Activated naive CD4-positive, alpha-beta T cell (primary cell): ENCODE measurements at regions not wholly inside any gene's neighbourhood (a gene's known extent, or its start where the extent isn't known, plus 50 kb on each side); places are given as distances from the start of the nearest gene placed in this dataset.

ENCODE experiments used
- DNase-seq, 4 experiments: peaks; one replicate each; lab custom pipeline; 2025; lab: John Stamatoyannopoulos, UW

DNA sequence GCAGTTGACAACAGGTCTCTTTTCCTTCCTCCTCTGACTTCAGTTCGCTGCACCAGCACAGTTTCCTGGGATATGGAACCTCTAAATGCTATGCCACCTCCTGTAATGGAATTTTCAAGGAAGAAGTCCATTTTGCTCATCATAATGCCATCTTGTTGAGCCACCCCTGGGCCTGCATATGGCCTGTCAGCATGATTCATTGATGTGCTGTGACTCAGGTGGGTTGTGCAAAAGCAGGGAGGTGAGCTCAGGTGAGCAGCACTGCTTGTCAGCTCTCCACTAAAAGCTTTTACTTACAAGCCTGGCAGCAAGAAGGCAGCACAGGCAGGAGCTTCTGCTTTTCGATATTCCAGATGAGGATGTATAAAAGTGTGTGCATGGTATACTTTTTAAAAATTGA, 247.1 kb upstream of the LMCD1 start:
- no peak for DNase-seq

DNA sequence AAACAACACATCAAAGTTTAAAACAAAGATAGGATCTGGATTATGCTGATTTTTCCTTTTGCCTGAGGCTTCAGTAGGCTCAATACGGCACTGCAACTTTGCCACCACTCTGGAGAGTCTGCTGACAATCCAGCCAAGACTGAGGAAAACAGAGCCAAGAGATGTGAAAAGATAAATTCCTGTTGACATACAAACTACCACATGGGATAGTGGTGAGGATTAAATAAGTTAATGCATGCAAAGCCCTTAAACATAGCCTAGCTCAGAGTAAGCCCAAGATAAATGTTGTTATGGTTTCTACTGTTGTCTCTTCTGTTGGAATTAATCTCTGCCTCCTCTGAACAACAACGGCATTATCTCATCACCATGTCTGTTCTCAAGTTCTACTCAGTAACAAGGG, 245.9 kb upstream of the LMCD1 start:
- no peak for DNase-seq

DNA sequence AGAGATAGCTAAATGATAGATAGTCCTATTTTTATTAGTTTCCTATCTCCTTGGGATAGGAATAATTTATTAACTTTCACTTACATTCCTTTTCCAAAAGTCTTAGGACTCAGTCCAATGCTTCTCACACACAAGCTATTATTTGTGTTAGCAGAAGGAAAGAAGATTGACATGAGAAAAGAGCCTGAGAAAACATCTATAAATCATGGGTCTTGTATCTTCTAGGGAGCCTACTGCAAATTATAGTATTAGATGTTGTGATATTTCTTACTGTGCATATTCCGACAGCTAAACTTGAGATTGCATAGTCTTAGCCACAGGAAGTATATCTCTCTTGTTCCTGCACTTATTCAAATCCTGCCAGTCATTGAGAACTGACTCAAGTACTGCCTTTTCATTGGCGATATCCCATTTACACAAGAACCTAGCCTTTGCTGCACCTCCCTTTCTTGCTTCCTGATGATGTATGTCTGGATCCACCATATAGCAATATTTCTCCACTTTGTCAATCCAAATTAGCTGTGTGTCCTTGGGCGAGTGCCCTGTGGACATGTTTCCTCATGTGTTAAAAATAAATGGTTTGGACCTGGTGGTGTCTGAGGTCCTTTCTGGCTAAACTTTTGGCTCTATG, 245.1 kb upstream of the LMCD1 start:
- DNase-seq: no peak

DNA sequence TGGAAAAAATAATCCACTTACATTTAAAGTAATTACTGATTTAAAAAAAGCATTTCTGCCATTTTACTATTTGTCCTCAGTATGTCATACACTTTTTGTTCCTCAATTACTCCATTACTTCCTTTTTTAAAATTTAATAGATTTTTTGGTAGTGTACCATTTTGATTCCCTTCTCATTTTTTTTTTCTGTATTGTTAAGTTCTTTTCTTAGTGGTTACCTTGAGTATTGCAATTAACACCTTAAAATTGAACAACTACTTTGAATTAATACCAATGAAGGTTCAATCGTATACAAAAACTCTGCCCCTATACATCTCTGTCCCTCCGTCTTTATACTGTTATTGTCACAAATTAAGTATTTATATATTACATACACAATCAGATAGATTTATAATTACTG, 240.6 kb upstream of the LMCD1 start:
- DNase-seq: no peak

DNA sequence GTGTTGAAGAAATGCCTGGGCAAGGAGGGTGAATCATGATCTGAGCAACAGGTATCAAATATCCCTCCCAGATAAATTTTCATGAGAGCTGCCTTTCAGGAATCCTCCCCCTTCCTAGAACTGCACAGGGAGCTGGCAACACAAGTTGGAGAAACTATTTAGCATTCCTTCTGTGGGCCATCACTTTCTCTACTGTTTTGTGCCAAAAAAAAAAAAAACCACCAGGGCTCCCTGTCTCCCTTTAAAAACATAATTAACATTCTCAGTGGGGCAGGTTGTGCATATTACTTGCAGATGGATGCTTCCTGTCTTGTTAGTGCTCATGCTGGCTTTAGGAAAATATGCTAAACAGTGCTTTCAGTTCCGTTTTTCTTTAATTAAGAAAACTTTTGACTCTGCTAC, 234.9 kb upstream of the LMCD1 start:
- no peak for DNase-seq

DNA sequence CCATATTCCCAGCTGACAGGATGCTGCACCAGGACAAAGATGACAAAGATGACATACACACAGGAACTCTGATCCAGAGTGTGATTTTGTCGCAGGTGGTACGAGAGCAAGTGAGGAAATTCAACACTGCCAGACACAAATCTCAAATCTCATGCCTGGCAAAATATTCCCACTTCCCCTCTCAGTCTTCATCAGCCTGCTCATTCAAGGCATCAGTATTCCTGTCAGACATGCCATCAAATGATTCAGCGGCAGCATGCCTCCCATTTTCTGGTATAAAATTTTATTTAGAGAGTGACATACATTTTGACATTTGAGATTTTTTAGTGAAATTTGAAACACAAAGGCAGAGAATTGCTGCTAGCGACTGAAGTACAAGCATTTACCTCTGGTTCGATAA, 228.1 kb upstream of the LMCD1 start:
- no peak for DNase-seq

DNA sequence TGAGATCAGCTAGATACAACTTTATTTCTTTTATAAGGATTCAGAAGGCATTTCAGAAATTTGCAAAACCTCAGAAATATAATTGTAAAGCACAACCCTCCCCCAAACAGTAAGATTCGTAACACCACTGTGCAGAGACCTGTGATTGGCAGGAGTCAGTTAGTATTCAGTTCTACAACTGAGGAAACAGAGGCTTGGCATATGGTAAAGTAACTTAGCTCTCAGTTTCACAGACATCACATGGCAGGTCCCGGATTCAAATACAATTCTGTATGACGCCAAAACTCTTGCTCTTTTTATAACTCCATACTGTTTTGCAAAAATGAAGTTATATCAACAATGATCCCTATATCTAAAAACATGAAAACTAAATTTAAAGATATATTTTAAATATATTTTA, 225.6 kb upstream of the LMCD1 start:
- no peak for DNase-seq

DNA sequence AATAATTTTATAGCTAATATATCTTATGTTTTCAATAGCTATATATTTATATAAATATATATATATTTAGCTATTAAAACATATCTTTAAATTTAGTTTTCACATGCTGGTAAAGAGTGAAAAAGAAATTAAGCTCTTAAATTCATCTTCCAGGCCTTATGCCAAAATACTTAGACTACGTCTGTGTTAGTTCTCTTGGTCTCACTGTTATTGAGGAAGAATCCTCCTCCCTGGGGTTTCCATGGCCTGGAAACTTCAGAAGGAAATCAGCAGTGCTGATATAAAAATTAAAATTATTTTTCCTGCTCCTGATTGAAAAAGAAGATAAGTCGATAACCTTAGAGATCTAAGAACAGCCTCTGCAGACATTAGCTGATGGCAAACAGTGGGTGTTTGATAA, 225.1 kb upstream of the LMCD1 start:
- no peak for DNase-seq

DNA sequence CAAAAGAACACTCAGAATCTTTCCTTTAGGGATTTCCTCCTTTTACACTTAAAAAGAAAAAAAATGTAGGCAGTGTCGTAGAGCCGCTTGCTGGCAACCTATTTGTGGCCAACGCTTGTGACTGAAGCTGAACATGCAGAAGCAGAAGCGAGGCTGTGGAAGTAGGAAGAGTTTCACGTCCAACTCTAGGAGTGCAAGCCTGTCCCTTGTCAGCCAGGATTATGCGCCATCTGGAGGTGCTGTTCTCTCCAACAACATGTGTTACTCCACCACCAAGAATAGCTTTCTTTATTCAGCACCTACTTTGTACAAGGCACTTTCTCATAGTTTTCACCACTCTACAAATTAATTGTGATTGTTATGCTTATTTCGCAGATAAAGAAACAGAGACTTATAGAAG, 223.2 kb upstream of the LMCD1 start:
- no peak for DNase-seq

DNA sequence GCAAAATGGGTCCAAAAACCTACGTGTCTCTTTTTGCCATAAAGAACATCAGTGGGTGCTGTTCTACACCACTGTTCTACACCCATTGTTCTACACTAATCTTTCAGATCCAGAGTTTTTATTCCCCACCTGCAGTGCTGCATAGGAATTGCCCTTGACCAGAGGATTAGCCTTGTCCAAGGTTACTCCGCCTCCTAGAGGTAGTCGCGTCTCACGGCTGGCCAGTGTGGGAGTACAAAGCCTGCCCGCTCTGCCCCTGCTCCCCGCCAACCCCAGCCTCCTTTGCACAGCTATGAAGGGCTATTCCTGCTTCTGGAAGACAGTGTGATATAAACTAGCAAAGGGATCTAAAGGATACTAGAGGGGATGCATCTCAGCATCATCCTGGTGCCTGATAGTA, 222.1 kb upstream of the LMCD1 start:
- no peak for DNase-seq

DNA sequence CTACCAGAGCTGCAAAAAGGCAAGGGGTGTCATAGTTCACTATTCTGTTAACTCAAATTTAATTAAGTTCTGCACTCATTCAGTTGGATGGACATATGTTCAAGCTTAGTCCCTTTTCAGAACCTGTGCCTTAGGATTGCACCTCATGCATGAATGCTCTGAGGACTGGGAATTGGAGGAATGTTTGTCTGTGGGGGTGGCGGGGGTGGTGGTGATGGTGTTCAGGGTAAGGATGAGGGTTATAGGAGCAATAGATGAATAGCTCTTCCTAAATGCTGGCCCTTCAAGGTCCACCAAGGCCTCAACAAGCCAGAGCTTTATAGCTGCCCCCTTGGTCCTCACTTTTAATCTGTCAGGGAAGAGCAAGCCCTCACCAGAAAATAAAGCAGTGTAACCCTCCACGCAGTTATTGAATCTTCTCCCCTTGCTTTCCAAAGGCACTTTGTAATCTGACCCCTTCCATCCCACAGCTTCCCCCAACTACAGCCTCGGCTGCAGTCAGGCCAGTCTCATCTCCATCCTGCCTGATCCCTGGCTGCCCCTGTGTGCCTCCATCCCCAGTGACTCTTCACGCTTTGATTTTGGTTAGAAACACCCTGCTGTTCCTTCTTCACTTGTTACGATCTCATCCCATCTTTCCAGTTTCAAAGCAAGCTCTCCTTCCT, 221.6 kb upstream of the LMCD1 start:
- no peak for DNase-seq

DNA sequence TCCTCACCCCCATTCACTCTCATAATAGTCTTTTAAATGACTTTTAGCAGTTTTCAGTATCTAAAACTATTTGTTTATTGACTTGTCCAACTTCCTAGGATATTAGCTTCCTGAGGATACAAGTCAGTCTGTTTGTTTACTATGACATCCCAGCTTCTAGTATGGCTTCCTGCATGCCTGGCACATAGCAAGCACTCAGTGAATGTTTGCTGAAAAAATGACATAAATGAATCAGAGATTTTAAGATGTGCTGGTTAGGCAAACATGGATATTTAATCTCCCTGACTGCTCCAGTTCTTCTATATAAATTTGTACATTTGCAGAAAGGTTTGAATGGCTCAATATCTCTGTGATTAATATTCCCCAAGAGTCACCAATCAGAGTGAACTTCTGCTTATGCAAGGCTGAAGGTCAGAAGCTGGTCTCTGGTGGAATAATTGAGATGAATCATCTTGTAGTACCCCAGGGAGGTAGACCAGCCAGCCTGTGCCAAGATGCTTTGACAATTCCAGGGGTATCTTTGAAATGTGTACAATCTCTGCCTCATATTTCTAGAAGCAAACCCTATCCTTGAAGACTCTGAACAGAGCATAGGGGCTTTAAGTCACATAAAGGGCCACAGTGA, 219.0 kb upstream of the LMCD1 start:
- no peak for DNase-seq

DNA sequence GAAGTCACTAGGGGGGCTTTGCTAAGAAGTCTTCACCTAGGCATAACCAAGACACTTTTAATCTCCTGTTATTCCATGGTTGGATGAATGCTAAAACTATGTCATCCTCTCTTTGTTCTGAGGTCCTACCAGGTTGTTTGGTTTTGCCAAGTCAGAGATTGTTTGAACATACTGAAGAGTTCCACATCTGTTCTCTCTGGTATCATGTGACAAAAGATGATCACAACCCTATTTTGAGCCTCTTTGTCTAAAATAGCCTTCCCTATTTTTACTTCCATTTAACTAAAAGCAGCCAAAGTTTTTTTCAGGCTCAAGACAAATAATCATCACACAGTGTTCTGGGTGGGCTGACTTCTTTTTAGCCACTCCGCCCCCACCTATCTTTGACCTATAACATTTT, 218.4 kb upstream of the LMCD1 start:
- no peak for DNase-seq

DNA sequence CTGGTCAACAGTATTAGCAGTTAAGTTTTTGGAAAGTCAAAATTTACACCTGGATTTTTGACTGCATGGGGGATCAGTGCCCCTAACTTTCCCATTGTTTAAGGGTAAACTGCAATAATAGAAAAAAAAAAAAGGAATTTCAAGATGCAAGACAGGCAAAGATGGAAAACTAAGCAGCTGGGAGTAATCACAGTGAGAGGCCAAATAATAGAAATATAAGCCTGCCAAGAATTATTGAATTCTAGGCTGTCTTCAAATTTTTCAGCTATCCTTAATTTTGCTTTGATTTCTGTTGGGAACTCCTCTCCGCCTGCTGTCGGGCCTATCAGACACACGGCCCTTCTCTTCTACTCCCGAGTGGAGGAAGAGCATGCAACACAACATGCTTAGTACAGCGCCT, 215.5 kb upstream of the LMCD1 start:
- DNase-seq: no peak

DNA sequence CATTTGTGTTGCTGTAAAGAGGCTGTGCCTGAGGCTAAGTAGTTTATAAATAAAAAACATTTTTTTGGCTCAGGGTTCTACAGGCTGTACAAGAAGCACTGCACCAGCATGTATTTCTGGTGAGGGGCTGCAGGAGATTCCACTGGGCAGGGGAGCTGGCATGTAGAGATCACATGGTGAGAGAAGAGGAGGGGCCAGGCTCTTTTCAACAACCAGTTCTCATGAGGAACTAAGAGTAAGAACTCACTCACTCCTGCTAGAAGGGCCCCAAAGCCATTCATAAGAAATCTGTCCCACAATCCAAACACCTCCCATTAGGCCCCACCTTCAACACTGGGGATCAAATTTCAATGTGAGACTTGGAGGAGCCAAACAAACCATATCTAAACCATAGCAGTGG, 214.9 kb upstream of the LMCD1 start:
- DNase-seq: no peak

DNA sequence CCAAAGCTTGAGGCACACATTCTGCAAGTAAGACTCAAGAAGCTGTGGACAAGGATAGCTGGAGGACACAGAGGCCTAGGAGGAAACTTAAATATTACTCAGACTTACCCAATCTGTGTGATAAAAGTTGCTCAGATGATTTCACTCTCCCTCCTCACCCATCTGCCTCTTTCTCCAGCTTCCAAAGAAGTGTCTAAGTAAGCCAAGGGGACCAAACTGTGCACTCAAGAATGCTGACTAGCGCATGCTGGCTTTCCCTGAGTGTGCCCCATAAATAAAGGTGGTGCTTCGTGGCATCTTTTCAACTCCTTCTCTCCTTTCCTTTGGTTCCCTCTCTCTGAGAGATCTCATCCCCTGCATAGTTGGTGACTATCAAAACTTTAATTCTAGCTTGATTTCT, 211.0 kb upstream of the LMCD1 start:
- DNase-seq: no peak

DNA sequence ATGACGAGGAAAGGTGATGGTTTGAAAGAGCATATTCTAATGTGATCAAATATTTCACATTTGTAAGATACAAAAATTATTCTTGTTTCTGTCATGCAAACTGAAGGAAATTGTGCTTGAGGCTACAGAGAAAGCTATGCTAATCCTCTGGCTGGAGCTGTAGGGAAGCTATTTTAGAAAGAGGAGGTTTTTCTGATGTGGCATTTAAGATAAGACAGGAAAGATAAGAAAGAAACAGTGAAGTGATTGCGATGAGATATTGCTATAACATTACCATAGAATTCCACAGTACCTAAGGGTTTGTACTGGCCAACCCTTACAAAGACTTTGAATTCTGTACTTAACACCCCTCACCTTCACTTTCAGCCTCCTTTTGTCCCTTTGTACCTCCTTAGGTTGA, 205.2 kb upstream of the LMCD1 start:
- DNase-seq: no peak

DNA sequence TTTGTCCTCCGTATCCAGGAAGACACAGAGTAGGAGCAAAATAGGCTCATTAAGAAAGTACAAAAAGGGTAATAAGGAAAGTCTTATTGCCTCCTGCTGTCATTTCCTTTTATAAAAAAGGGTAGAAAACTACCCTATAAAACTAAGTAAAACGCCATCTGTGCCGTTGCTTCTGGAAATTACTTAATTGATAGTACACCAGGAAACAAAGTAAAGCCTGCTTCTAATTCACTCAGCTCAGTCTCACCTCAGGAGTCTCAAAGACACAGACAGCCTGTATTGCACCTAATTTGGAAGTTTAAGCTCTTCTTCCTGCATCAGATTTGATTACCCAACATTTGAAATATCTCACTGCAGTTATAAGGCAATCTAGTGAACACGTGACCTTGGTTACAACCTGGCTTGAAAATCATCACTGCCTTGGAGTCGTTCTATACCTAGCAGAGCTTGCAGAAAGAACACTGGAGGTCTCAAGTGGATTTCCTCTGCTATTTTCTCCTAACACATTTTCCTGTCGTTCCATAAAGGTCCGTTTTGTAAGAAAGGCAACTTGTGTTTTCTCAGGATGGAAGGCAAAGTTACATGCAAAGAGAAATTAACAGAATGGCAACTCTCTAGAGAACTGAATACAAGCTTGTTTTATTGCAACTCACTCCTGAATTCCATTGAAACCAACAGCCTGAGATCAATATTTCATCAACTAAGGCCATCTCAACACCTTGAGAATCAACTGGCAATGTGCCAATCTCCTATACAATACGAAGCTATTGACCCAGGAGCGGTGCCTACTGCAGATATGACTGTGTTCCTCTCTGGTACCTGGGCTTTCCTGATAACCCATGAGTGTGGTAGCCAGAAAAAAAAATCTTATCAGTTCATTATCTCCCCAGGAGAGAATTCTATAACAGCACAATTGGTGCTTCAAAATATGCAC, 203.3 kb upstream of the LMCD1 start:
- no peak for DNase-seq

DNA sequence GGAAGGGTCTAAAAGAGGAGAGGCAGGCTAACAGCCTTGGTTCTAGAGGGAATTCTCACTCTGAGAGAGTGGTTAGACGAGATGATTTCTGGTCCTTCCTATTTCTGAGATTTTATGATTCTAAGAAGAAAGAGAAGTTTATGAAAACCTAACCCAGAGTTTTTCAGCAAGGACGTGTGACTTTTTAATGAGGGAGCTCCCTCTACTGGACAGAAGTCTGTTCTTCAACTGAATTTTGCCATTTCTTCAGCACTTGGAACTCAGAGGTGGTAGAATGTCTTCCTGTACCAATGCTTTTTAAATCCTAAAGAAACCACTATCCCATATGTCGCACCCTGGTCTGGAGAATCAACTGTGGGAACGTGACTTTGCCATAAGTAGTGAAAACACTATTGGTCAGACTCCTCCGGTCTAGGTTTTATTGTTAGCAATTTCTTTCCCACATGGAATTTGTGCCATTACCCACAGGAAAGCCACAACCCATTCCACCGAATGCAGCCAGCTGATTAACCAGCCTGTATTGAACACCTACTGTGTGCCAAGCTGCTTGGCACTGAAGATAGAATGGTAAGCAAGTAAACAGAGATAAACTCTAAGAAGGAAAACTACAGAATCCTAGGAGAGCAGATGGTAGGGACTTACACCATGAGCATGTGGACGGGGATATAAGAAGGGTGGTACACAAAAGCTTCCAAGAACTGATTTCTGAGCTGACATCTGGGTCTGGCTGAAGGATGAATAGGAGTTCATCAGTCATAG, 199.5 kb upstream of the LMCD1 start:
- no peak for DNase-seq

DNA sequence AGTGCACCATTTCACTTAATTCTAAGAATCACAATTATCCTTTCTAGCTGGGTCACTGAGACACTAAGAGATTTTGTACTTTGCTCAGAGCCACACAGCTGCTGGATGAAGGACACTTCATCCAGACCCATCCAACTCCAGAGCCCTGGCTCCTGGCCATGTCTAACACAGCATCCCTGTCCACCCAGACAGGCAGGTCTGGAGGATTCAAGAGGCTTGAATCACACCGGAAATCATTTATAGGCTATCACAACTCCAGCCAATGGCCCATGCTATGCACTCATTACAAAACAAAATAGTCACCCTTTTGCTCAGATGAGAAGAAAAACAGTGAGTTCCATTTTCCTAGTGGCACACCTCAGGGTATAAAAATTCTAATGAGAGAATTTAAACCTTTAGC, 198.2 kb upstream of the LMCD1 start:
- no peak for DNase-seq

DNA sequence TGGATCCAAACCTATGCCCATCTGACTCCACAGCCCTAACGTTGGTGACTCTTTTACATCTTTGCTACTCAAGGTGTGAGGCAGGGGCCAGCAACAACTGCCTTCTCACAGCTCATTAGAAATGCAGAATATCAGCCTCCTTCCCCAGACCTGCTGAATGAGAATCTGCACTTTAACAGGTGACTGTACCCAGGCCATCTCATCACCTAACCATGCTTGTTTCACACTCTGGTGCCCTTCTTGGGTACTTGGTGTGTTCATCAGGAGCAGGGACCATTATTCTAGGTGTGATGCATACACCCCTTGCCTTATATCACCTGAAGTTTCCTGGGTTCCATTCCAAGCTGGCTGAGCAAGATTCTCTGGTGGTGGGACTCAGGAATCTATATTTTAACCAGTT, 196.3 kb upstream of the LMCD1 start:
- no peak for DNase-seq

DNA sequence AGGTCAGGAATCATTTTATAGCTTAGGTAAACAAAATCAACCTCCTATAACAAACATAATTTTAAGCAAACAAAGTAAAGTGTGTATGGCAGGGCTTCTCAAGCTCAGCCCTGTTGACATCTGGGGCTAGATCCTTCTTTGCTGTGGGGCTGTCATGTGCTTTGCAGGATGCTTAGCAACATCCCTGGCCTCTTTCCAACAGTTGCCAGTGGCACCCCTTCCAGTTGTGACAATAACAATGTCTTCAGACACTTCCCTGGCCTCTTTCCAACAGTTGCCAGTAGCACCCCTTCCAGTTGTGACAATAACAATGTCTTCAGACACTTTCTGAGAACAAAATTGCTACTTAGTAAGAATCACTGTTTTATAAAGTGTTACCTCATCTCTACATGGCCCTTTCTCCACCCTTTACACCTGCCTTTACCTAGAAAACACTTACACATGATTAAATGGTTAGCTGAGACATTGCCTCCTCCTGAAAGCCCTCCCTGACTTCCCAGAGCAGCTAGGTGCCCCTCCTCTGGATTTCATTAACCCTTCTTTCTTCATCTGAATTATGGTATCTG, 194.0 kb upstream of the LMCD1 start:
- no peak for DNase-seq
